Astrocyte of the spinal cord (primary cell): ENCODE measurements at regions not wholly inside any gene's neighbourhood (a gene's known extent, or its start where the extent isn't known, plus 50 kb on each side); places are given as distances from the start of the nearest gene placed in this dataset.
"Not testable (repeated sequence)": the region's sequence is repeated elsewhere in the genome, so short reads cannot be mapped to it uniquely, and the experiment has no call there.

ENCODE experiments used
- DNase-seq: peaks from one replicate; pipeline ENCODE4 v3.0.0; 2011; ENCODE audit warnings: low read depth, low spot score
- H3K4me3 ChIP-seq: 2 replicates; pipeline ENCODE4 v1.5.1; 2011; ENCODE audit warnings: low read depth, mild to moderate bottlenecking, low read length, moderate library complexity
- CTCF ChIP-seq: IDR thresholded peaks from 2 replicates; pipeline ENCODE4 v1.5.1; 2012; ENCODE audit warnings: low read depth, mild to moderate bottlenecking, low read length, inconsistent platforms
- in situ Hi-C: cut with HindIII; loops from 2 replicates; pipeline ENCODE4 v1.10.0; 2017; ENCODE audit warnings: low sequenced_read_pairs

- no peak for TF ChIP-seq CTCF
Observed at GRCh38 chr1:238399558-238399957, 508.8 kb upstream of the ZP4 start.

GRCh38 chr1:238396140-238396539, 505.4 kb upstream of the ZP4 start:
- DNase-seq, result no peak
- no peak overlapping the region for H3K4me3 ChIP-seq
- in situ Hi-C loops, result no loop called here
- TF ChIP-seq CTCF, result no peak

More at GRCh38 chr1:238399558-238399957, 508.8 kb upstream of the ZP4 start:
- in situ Hi-C loops, result no loop called here
- no peak overlapping the region for H3K4me3 ChIP-seq
- no peak for DNase-seq

GRCh38 chr1:238384381-238384780, 493.7 kb upstream of the ZP4 start:
- no peak for DNase-seq
- in situ Hi-C loops, result no loop called here
- TF ChIP-seq CTCF, result no peak
- no peak overlapping the region for H3K4me3 ChIP-seq

GRCh38 chr1:238380167-238380566, 489.4 kb upstream of the ZP4 start:
- in situ Hi-C loops, result no loop called here
- TF ChIP-seq CTCF, result no peak
- no peak for DNase-seq
- no peak overlapping the region for H3K4me3 ChIP-seq

GRCh38 chr1:238379446-238379845, 488.7 kb upstream of the ZP4 start:
- H3K4me3 ChIP-seq, DNase-seq, in situ Hi-C loops: not testable (repeated sequence)

- no peak for DNase-seq
- TF ChIP-seq CTCF, result no peak
- no peak overlapping the region for H3K4me3 ChIP-seq
- in situ Hi-C loops, result no loop called here
Observed at GRCh38 chr1:238377280-238377919, 486.7 kb upstream of the ZP4 start.

- in situ Hi-C loops, result no loop called here
- no peak for TF ChIP-seq CTCF
- no peak for DNase-seq
- H3K4me3 ChIP-seq, result no peak overlapping the region
Observed at GRCh38 chr1:238370599-238370998, 479.9 kb upstream of the ZP4 start.
